ENCODE measurements at regions not wholly inside any gene's neighbourhood (a gene's known extent, or its start where the extent isn't known, plus 50 kb on each side); places are given as distances from the start of the nearest gene placed in this dataset.
"Not testable (repeated sequence)": the region's sequence is repeated elsewhere in the genome, so short reads cannot be mapped to it uniquely, and the experiment has no call there.

- DNase-seq (no peak), ATAC-seq (replicated peaks) (no peak)
- Mint-ChIP-seq H3K27me3 (peaks cover 0 to 4% of the 10 kb centered on the region in 2 donors), H3K27ac (no peak overlapping the region), H3K4me3 (no peak overlapping the region), H3K36me3 (peaks cover 0 to 1% of the 10 kb centered on the region in 2 donors), H3K4me1 (no peaks in the 10 kb centered on the region), H3K9me3 (peaks cover 3 to 4% of the 10 kb centered on the region in 2 donors)
These were observed 216.9 kb downstream of the CAVIN4 start for GRCh38 chr9:100794738-100795269.

DNA sequence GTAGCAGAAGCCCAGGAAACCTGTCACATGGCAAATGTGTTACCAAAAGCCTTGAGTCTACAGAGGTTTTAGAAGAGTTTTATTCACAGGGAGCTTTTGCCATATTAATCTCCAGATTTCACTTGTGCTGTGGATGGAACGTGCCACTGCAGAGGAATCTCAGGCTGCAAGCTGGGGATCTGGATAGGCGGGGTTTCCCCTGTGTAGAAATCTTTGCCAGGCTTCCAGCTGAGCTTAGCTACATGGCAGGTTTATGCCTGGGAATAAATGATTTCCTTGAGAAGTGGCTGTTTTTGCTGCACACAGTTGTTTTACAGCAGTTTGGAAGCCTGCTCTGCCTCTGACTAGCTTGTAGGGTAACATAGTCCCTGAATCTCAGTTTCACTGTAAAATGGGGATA is 224.6 kb upstream of the PLPPR1 start:
- Mint-ChIP-seq H3K9me3 (peaks cover 3% of the 10 kb centered on the region in 2 donors), H3K4me3 (no peak overlapping the region), H3K27ac (no peak overlapping the region), H3K36me3 (no peaks in the 10 kb centered on the region), H3K27me3 (no peaks in the 10 kb centered on the region), H3K4me1 (no peaks in the 10 kb centered on the region)
- ATAC-seq (replicated peaks) (no peak), DNase-seq (no peak)

DNA sequence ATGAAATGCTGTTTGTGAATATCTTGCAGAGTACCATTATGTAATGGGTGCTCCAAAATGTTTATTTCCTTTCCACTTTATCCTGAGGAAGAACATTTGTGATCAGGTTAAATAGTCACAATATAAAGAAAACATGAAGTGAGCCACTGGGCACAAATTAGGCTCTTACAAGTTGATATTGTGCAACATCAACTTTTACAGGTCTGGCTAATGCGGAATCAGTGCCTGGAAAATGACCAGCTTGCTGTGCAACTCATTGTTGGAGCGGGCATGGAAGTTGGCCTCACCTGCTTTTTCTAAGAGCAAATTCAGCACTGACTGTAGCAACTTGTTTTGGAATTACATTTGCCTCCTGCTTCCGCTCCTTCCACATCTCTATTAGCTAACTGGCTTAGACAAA is 216.9 kb upstream of the PLPPR1 start:
- DNase-seq (no peak), ATAC-seq (replicated peaks) (no peak)
- no peaks in the 10 kb centered on the region for H3K27me3 Mint-ChIP-seq
- H3K9me3 Mint-ChIP-seq: peaks cover 6 to 8% of the 10 kb centered on the region in 2 donors
- H3K4me3 Mint-ChIP-seq: no peak overlapping the region
- no peaks in the 10 kb centered on the region for H3K4me1 Mint-ChIP-seq
- no peak overlapping the region for H3K27ac Mint-ChIP-seq
- H3K36me3 Mint-ChIP-seq: no peaks in the 10 kb centered on the region

- Mint-ChIP-seq H3K27ac (no peak overlapping the region), H3K9me3 (peaks cover 6 to 8% of the 10 kb centered on the region in 2 donors), H3K27me3 (no peaks in the 10 kb centered on the region), H3K36me3 (no peaks in the 10 kb centered on the region), H3K4me3 (no peak overlapping the region), H3K4me1 (no peaks in the 10 kb centered on the region)
- DNase-seq: no peak
- no peak for ATAC-seq (replicated peaks)
These were observed 214.7 kb upstream of the PLPPR1 start for GRCh38 chr9:100813871-100814270.

DNA sequence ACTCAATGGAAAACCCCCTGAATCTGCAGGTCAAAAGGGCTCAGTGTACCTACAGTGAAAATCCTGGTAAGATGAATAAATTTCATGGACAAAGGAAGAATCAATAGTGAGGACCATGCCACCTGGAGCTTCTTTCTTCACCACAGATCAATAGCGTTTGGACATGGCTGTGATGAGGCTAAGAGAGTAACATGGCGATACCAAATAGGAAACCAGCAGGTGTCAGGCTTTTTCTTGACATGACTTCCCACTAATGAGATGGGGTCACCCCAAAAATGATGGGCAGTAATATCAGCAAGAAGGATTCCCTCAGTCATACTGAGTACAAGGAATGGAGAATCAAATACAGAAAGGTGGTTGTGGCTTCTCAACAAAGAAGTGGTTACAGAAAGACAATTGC is 208.5 kb upstream of the PLPPR1 start:
- Mint-ChIP-seq H3K36me3 (no peaks in the 10 kb centered on the region), H3K4me1 (no peaks in the 10 kb centered on the region), H3K27ac (no peak overlapping the region), H3K27me3 (no peaks in the 10 kb centered on the region), H3K9me3 (peaks cover 4 to 7% of the 10 kb centered on the region in 2 donors), H3K4me3 (no peak overlapping the region)
- DNase-seq (no peak), ATAC-seq (replicated peaks) (no peak)

DNA sequence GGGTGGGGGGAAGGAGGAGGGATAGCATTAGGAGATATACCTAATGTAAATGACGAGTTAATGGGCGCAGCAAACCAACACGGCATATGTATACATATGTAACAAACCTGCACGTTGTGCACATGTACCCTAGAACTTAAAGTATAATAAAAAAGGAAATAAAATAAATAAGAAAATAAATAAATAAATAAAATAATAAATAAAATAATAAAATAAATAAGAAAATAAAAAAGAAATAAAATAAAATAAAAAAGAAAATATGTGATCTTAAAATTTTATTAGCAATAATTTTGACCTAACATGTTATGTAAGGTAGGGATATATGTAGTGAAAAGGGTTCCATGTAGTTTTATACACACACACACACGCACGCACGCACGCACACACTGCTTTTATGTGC is 195.5 kb upstream of the PLPPR1 start:
- not testable (repeated sequence) for H3K9me3 Mint-ChIP-seq; DNase-seq; ATAC-seq (replicated peaks); H3K4me3 Mint-ChIP-seq; H3K36me3 Mint-ChIP-seq; H3K27me3 Mint-ChIP-seq; H3K4me1 Mint-ChIP-seq; H3K27ac Mint-ChIP-seq

GRCh38 chr9:100838857-100839256 is 189.7 kb upstream of the PLPPR1 start:
- Mint-ChIP-seq H3K27me3 (no peaks in the 10 kb centered on the region), H3K27ac (no peak overlapping the region), H3K36me3 (no peaks in the 10 kb centered on the region), H3K4me3 (no peak overlapping the region), H3K4me1 (no peaks in the 10 kb centered on the region), H3K9me3 (no peaks in the 10 kb centered on the region)
- DNase-seq (no peak), ATAC-seq (replicated peaks) (no peak)

DNA sequence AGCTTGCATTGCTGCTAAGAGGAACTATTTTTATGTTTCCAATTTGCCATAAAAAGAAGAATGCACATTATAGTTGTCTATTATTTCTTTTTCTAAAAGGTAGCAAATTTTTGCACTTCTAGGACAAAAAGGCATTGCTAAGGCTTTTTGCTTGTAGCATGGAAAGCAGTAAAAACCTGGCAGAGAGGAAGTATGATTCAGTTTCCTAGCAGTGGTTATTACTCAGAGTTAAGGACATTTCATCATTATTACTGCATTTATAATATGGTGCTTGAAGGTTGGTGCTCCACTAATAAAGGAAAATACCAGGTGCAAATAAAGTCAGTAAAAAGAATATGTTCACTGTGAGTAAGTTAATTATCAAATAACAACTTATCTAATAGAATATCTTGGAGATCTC is 179.8 kb upstream of the PLPPR1 start:
- no peak for DNase-seq
- ATAC-seq (replicated peaks): no peak
- Mint-ChIP-seq H3K27ac (no peak overlapping the region), H3K4me3 (no peak overlapping the region), H3K27me3 (no peaks in the 10 kb centered on the region), H3K9me3 (no peaks in the 10 kb centered on the region), H3K4me1 (no peaks in the 10 kb centered on the region), H3K36me3 (no peaks in the 10 kb centered on the region)

GRCh38 chr9:100852088-100852487 is 176.4 kb upstream of the PLPPR1 start:
- Mint-ChIP-seq H3K9me3 (no peaks in the 10 kb centered on the region), H3K4me1 (no peaks in the 10 kb centered on the region), H3K36me3 (no peaks in the 10 kb centered on the region), H3K27me3 (no peaks in the 10 kb centered on the region), H3K4me3 (no peak overlapping the region), H3K27ac (no peak overlapping the region)
- ATAC-seq (replicated peaks): no peak
- DNase-seq: no peak

DNA sequence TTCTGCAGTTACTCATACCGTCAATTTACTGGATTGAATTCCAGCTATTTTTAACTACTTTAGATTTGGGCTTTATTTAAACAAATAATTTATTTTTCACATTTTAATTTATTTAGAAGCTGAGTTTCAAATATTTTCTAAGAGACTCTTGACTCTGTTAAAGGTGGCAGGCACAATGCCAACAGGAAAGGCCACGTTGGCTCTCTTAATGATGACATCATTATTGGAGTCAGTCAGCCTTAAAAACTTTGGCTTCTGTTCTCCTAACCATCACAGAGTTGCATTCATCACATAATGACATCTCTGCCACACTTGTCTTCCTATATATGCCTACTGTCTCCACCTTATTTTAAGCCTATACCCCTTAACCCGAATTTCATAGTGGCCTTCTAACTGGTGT is 172.3 kb upstream of the PLPPR1 start:
- no peak overlapping the region for H3K27ac Mint-ChIP-seq
- H3K36me3 Mint-ChIP-seq: no peaks in the 10 kb centered on the region
- no peaks in the 10 kb centered on the region for H3K27me3 Mint-ChIP-seq
- no peak for ATAC-seq (replicated peaks)
- H3K4me3 Mint-ChIP-seq: no peak overlapping the region
- no peak for DNase-seq
- no peaks in the 10 kb centered on the region for H3K4me1 Mint-ChIP-seq
- peaks cover 0 to 4% of the 10 kb centered on the region in 2 donors for H3K9me3 Mint-ChIP-seq

GRCh38 chr9:100865111-100865510 is 163.4 kb upstream of the PLPPR1 start:
- ATAC-seq (replicated peaks) (no peak), DNase-seq (no peak)
- Mint-ChIP-seq H3K27me3 (peaks cover 0 to 6% of the 10 kb centered on the region in 2 donors), H3K36me3 (no peaks in the 10 kb centered on the region), H3K4me1 (no peaks in the 10 kb centered on the region), H3K27ac (no peak overlapping the region), H3K4me3 (no peak overlapping the region), H3K9me3 (peaks cover 0 to 8% of the 10 kb centered on the region in 2 donors)

DNA sequence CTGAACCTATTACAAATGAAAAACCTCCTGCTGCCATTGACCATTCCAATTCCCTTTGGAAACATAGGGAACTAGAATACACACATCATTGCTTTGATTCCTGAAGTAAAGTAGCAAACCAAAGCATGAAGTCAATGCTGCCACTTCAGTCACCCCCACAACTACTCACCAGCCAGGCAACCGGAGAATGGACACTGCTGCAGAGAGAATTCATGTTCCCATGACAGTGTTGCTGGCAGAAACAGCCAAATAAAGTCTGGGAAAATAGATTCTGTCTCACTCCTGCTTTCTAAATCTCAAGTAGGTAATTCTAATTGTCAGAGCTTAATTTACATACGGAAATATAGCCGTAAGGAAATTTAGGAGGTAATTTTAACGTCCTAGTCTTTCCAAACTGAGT is 162.9 kb upstream of the PLPPR1 start:
- no peaks in the 10 kb centered on the region for H3K4me1 Mint-ChIP-seq
- peaks cover 0 to 6% of the 10 kb centered on the region in 2 donors for H3K27me3 Mint-ChIP-seq

DNA sequence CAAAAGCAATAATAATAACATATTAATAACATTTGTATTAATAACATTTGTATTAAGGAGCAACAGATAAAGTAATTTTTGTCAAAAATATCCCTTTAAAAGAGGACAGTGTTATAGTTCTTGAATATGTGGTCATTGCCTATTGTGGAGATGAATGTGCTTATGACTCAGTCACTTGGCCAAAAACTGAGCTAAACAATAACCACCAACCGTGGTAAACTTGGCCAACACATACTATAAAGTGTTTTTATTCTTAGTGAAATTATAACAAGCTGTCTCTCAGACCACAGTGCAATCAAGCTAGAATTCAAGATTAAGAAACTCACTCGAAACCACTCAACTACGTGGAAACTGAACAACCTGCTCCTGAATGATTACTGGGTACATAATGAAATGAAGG is 159.2 kb upstream of the PLPPR1 start:
- no peak for DNase-seq
- H3K9me3 Mint-ChIP-seq: peaks cover 0 to 8% of the 10 kb centered on the region in 2 donors
- no peaks in the 10 kb centered on the region for H3K4me1 Mint-ChIP-seq
- ATAC-seq (replicated peaks): no peak
- H3K36me3 Mint-ChIP-seq: no peaks in the 10 kb centered on the region
- peaks cover 0 to 3% of the 10 kb centered on the region in 2 donors for H3K27me3 Mint-ChIP-seq
- no peak overlapping the region for H3K27ac Mint-ChIP-seq
- H3K4me3 Mint-ChIP-seq: no peak overlapping the region

More for the DNA sequence above, 162.9 kb upstream of the PLPPR1 start:
- no peaks in the 10 kb centered on the region for H3K36me3 Mint-ChIP-seq
- ATAC-seq (replicated peaks) (no peak), DNase-seq (no peak)
- H3K9me3 Mint-ChIP-seq: peaks cover 0 to 8% of the 10 kb centered on the region in 2 donors
- no peak overlapping the region for H3K27ac Mint-ChIP-seq
- no peak overlapping the region for H3K4me3 Mint-ChIP-seq

- DNase-seq (no peak), ATAC-seq (replicated peaks) (no peak)
- no peak overlapping the region for H3K27ac Mint-ChIP-seq
- no peak overlapping the region for H3K4me3 Mint-ChIP-seq
- no peaks in the 10 kb centered on the region for H3K4me1 Mint-ChIP-seq
- no peaks in the 10 kb centered on the region for H3K27me3 Mint-ChIP-seq
- H3K36me3 Mint-ChIP-seq: no peaks in the 10 kb centered on the region
- H3K9me3 Mint-ChIP-seq: no peaks in the 10 kb centered on the region
These were observed 148.6 kb upstream of the PLPPR1 start for GRCh38 chr9:100879884-100880283.

DNA sequence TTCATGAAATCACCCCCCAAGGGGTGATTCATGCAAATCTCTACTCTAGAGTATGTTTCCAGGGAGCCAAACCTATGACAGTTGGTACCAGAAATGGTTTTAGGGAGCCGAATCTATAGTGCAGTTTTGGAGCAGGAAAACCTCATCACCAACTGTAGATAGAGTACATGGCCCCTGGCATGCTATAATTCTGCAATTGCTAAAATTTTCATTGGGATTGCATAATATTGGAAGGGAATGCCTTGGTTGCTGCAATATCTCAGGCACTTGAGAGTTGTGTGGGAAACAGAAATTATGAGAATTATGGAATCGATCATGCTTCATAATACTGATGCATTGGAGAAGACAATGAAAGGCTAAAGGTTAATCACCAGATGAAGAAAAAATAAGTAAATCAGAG is 148.2 kb upstream of the PLPPR1 start:
- DNase-seq: no peak
- ATAC-seq (replicated peaks): no peak
- Mint-ChIP-seq H3K4me1 (no peaks in the 10 kb centered on the region), H3K27me3 (no peaks in the 10 kb centered on the region), H3K36me3 (no peaks in the 10 kb centered on the region), H3K27ac (no peak overlapping the region), H3K4me3 (no peak overlapping the region), H3K9me3 (no peaks in the 10 kb centered on the region)

DNA sequence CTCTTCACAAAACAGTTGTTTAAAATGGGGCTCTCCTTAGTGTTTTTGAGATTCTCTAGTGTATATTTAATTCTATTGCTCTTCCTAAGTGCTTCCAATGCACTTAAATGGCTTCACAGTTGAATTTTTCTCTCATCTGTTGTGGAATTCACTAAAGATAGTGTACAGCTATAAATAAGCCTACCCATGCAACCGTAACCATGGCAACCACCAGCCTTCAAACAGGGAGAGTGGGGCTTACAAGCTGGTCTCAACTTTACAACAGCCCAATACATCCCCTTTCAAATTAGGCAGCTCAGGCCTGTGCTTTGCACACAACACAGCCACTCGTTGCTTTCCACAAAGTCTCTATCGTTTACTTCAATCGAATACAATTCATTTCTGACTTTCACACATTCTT is 144.0 kb upstream of the PLPPR1 start:
- Mint-ChIP-seq H3K4me3 (no peak overlapping the region), H3K4me1 (no peaks in the 10 kb centered on the region), H3K9me3 (no peaks in the 10 kb centered on the region), H3K27ac (no peak overlapping the region), H3K27me3 (no peaks in the 10 kb centered on the region), H3K36me3 (no peaks in the 10 kb centered on the region)
- no peak for ATAC-seq (replicated peaks)
- no peak for DNase-seq

Data from stimulated activated naive B cell treated with anti-CD40 and anti-IgM and Interleukin-4, amounts not matched to agents 10 μg/mL and 1 μg/mL and 100 μg/mL, for 72 hours (primary cell).